IPS-NIHi7 (cell line): ENCODE measurements at regions not wholly inside any gene's neighbourhood (a gene's known extent, or its start where the extent isn't known, plus 50 kb on each side); places are given as distances from the start of the nearest gene placed in this dataset.

Experiments used
- DNase-seq: peaks from one replicate; pipeline ENCODE4 v3.0.0; 2012; ENCODE audit warnings: mixed read lengths; ENCODE audit errors: extremely low spot score

DNA sequence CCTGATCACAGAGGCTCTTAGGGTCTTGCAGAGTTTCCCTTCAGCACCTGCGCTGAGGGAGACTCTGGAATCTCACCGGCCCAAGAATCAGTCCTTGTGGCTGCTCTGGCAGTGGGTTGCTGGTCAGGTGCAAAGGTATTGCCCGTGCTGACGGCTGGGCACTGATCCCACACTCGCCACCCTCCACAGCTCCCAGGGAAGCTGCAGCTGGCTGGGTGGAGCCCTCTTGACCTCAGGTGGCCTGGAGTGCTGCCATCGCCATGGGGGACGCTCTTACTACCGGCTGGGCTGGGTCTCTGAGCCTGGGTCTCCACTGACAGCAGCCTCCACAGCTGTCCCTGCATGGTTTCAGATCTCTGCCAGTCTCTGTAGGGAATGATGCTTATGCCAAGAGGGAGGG lies 52.6 kb upstream of the EPHB3 start:
- DNase-seq, result no peak

DNA sequence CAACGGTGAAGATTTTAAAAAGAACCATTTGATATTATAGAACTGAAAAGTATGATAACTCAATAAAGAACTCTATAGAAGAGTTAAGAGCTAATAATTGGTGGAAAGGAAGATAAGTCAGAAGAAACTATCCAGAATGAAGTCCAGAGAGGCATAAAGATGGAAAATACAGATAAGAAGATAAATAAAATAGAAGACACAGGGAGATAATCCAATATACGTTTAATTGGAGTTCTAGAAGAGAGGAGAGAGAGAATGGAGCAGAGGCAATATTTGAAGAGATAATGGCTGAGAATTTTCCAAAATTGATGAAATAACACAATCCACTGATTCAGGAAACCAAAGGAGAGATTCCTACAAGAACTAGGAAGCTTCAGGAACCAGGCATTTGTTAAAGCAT lies 49.8 kb upstream of the EPHB3 start:
- no peak for DNase-seq
